Astrocyte (in vitro differentiated cells and primary cell): ENCODE measurements at regions not wholly inside any gene's neighbourhood (a gene's known extent, or its start where the extent isn't known, plus 50 kb on each side); places are given as distances from the start of the nearest gene placed in this dataset.

Experiments
- DNase-seq: peaks from one replicate; pipeline ENCODE4 v3.0.0-alpha.2; 2010; ENCODE audit warnings: low read depth
- FAIRE-seq: peaks from 2 replicates; lab custom pipeline; 2011; peaks lifted over from hg19 to GRCh38; lab: Jason Lieb, UNC
- H2AFZ ChIP-seq: 2 replicates; pipeline ENCODE4 v1.6.0; 2012; ENCODE audit warnings: low read depth, low read length, inconsistent platforms
- H3K27ac ChIP-seq: 2 replicates; pipeline ENCODE4 v1.5.1; 2011; ENCODE audit warnings: low read depth, low read length, inconsistent platforms
- H3K27me3 ChIP-seq: 2 replicates; pipeline ENCODE4 v1.6.0; 2011; ENCODE audit warnings: low read length, inconsistent platforms; ENCODE audit not compliant: insufficient read depth
- H3K36me3 ChIP-seq: 2 replicates; pipeline ENCODE4 v1.5.1; 2011; ENCODE audit warnings: low read length, inconsistent platforms; ENCODE audit not compliant: insufficient read depth
- H3K4me1 ChIP-seq: 2 replicates; pipeline ENCODE4 v1.5.1; 2011; ENCODE audit warnings: low read length, inconsistent platforms; ENCODE audit not compliant: insufficient read depth
- H3K4me2 ChIP-seq: 2 replicates; pipeline ENCODE4 v1.6.0; 2012; ENCODE audit warnings: low read length, inconsistent platforms
- H3K4me3 ChIP-seq: 2 replicates; pipeline ENCODE4 v1.5.1; 2011; ENCODE audit warnings: low read depth, mild to moderate bottlenecking, low read length, inconsistent platforms; ENCODE audit not compliant: insufficient read depth
- H3K79me2 ChIP-seq: 2 replicates; pipeline ENCODE4 v1.6.0; 2012; ENCODE audit warnings: mild to moderate bottlenecking, low read length, inconsistent platforms; ENCODE audit not compliant: insufficient read depth
- H3K9ac ChIP-seq: 2 replicates; pipeline ENCODE4 v1.6.0; 2012; ENCODE audit warnings: mild to moderate bottlenecking, low read length, inconsistent platforms
- H3K9me3 ChIP-seq: 2 replicates; pipeline ENCODE4 v1.5.1; 2012; ENCODE audit warnings: low read depth, mild to moderate bottlenecking, low read length, inconsistent platforms; ENCODE audit not compliant: insufficient read depth
- H4K20me1 ChIP-seq: 2 replicates; pipeline ENCODE4 v1.6.0; 2012; ENCODE audit warnings: low read length, inconsistent platforms; ENCODE audit not compliant: insufficient read depth
- H3K27ac Mint-ChIP-seq: one replicate; pipeline ENCODE4 v1.8.0; 2021; ENCODE audit warnings: mild to moderate bottlenecking, mixed read lengths; ENCODE audit not compliant: unreplicated experiment
- H3K27me3 Mint-ChIP-seq: one replicate; pipeline ENCODE4 v1.8.0; 2021; ENCODE audit warnings: low read depth, mixed read lengths; ENCODE audit not compliant: unreplicated experiment
- H3K36me3 Mint-ChIP-seq: one replicate; pipeline ENCODE4 v1.8.0; 2021; ENCODE audit warnings: low read depth, mixed read lengths; ENCODE audit not compliant: unreplicated experiment
- H3K4me1 Mint-ChIP-seq: one replicate; pipeline ENCODE4 v1.8.0; 2021; ENCODE audit warnings: low read depth, mixed read lengths; ENCODE audit not compliant: unreplicated experiment
- H3K4me3 Mint-ChIP-seq: one replicate; pipeline ENCODE4 v1.8.0; 2021; ENCODE audit warnings: mild to moderate bottlenecking, moderate library complexity, mixed read lengths; ENCODE audit not compliant: unreplicated experiment
- H3K9me3 Mint-ChIP-seq: one replicate; pipeline ENCODE4 v1.8.0; 2021; ENCODE audit warnings: mild to moderate bottlenecking, mixed read lengths; ENCODE audit not compliant: unreplicated experiment
- CTCF ChIP-seq: IDR thresholded peaks from 2 replicates; pipeline ENCODE4 v1.5.1; 2011; ENCODE audit warnings: low read depth, mild to moderate bottlenecking, inconsistent platforms, low read length, moderate library complexity; ENCODE audit not compliant: insufficient read depth
- EZH2 ChIP-seq: IDR thresholded peaks from 2 replicates; pipeline ENCODE4 v1.6.1; 2012; ENCODE audit warnings: mild to moderate bottlenecking, low read length, inconsistent platforms; ENCODE audit not compliant: insufficient read depth

DNA sequence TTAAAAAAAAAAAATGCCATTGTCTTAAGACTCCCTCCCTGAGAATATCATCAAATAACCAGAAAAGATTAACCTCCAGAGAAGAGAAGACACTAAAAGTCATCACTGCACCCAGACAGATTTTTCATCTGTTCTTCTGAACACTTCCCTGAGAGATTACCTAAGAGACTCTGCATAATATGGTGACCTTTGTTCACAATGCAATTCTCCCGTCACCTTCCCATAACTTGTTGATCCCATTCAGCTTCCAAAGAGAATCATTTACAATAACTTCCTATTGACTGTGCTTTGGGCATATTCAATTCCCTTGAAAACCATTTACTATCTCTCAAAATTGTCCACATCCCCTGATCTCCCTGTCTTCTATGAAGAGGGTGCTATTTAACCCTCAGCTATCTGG is 85.1 kb upstream of the SMAD1 start:
- FAIRE-seq (no peak), DNase-seq (no peak)
- Histone ChIP-seq H3K79me2 (no peaks in the 10 kb centered on the region), H3K9me3 (no peaks in the 10 kb centered on the region), H4K20me1 (no peaks in the 10 kb centered on the region), H2AFZ (no peak overlapping the region), H3K9ac (no peak overlapping the region), H3K36me3 (no peaks in the 10 kb centered on the region), H3K4me2 (no peak overlapping the region), H3K27me3 (no peaks in the 10 kb centered on the region), H3K4me3 (no peak overlapping the region), H3K4me1 (no peaks in the 10 kb centered on the region), H3K27ac (no peak overlapping the region)
- H3K9me3 Mint-ChIP-seq: no peaks in the 10 kb centered on the region
- no peak overlapping the region for H3K4me3 Mint-ChIP-seq
- H3K27me3 Mint-ChIP-seq: peaks cover 4% of the 10 kb centered on the region
- no peaks in the 10 kb centered on the region for H3K36me3 Mint-ChIP-seq
- no peaks in the 10 kb centered on the region for H3K4me1 Mint-ChIP-seq
- TF ChIP-seq CTCF: no peak
- TF ChIP-seq EZH2: no peak
- H3K27ac Mint-ChIP-seq: no peak overlapping the region

GRCh38 chr4:145390571-145390970 is 91.1 kb upstream of the SMAD1 start:
- no peak overlapping the region for H3K4me3 Mint-ChIP-seq
- H3K27me3 Mint-ChIP-seq: peaks cover 4% of the 10 kb centered on the region

More at GRCh38 chr4:145390571-145390970, 91.1 kb upstream of the SMAD1 start:
- Mint-ChIP-seq H3K36me3 (no peaks in the 10 kb centered on the region), H3K27ac (no peak overlapping the region), H3K9me3 (no peaks in the 10 kb centered on the region), H3K4me1 (peaks cover 8% of the 10 kb centered on the region)
- H4K20me1 ChIP-seq: no peaks in the 10 kb centered on the region
- no peak overlapping the region for H3K27ac ChIP-seq
- no peaks in the 10 kb centered on the region for H3K79me2 ChIP-seq
- H3K4me1 ChIP-seq: no peaks in the 10 kb centered on the region
- DNase-seq: no peak
- H3K4me2 ChIP-seq: no peak overlapping the region
- no peak overlapping the region for H3K9ac ChIP-seq
- H3K36me3 ChIP-seq: no peaks in the 10 kb centered on the region
- H3K4me3 ChIP-seq: no peak overlapping the region
- TF ChIP-seq EZH2 (no peak), CTCF (no peak)
- no peaks in the 10 kb centered on the region for H3K27me3 ChIP-seq
- H2AFZ ChIP-seq: no peak overlapping the region
- no peaks in the 10 kb centered on the region for H3K9me3 ChIP-seq
- FAIRE-seq: no peak
